ENCODE measurements at regions not wholly inside any gene's neighbourhood (a gene's known extent, or its start where the extent isn't known, plus 50 kb on each side); places are given as distances from the start of the nearest gene placed in this dataset.

GRCh38 chr13:93036380-93036779 lies 190.2 kb upstream of the GPC6 start:
- Histone ChIP-seq H3K4me1 (ENCODE audit: insufficient read depth, low read length) (no peaks in the 10 kb centered on the region), H3K36me3 (ENCODE audit: low read depth, low read length) (no peaks in the 10 kb centered on the region), H3K9me2 (replicated peaks; ENCODE audit: low read length) (no peaks in the 10 kb centered on the region), H3K27me3 (ENCODE audit: low read length) (no peaks in the 10 kb centered on the region), H2AFZ (ENCODE audit: low read length) (no peak overlapping the region), H3K79me2 (ENCODE audit: low read length) (no peaks in the 10 kb centered on the region), H4K20me1 (ENCODE audit: low read length) (no peaks in the 10 kb centered on the region), H3K9me3 (ENCODE audit: low read length) (no peaks in the 10 kb centered on the region), H3K4me2 (ENCODE audit: low read length) (no peak overlapping the region), H3F3A (ENCODE audit: low read length, unreplicated experiment) (no peaks in the 10 kb centered on the region), H3K4me3 (ENCODE audit: low read length) (no peak overlapping the region), H3K27ac (ENCODE audit: low read length) (no peak overlapping the region), H3K9ac (ENCODE audit: low read length) (no peak overlapping the region)
- CTCF ChIA-PET, result no interaction called here
- POLR2A ChIA-PET (ENCODE audit: unreplicated experiment), result no interaction called here
- ATAC-seq (no peak), DNase-seq (no peak)
- intact Hi-C loops (cut with micrococcal nuclease), result no loop called here
- TF ChIP-seq, protein P1, sequence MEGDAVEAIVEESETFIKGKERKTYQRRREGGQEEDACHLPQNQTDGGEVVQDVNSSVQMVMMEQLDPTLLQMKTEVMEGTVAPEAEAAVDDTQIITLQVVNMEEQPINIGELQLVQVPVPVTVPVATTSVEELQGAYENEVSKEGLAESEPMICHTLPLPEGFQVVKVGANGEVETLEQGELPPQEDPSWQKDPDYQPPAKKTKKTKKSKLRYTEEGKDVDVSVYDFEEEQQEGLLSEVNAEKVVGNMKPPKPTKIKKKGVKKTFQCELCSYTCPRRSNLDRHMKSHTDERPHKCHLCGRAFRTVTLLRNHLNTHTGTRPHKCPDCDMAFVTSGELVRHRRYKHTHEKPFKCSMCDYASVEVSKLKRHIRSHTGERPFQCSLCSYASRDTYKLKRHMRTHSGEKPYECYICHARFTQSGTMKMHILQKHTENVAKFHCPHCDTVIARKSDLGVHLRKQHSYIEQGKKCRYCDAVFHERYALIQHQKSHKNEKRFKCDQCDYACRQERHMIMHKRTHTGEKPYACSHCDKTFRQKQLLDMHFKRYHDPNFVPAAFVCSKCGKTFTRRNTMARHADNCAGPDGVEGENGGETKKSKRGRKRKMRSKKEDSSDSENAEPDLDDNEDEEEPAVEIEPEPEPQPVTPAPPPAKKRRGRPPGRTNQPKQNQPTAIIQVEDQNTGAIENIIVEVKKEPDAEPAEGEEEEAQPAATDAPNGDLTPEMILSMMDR (conservative IDR thresholded peaks at IDR 0.05; ENCODE audit: low read depth, low read length), result no peak
- no TSS peak for BruUV-seq (replicated peaks)

GRCh38 chr13:93037780-93038179 lies 188.8 kb upstream of the GPC6 start:
- no TSS peak for BruUV-seq (replicated peaks)
- TF ChIP-seq EZH2 (IDR thresholded peaks at IDR 0.05; ENCODE audit: low read length, unreplicated experiment) (no peak), EZH2phosphoT487 (IDR thresholded peaks at IDR 0.05; ENCODE audit: borderline replicate concordance, low read length) (no peak)
- TF ChIP-seq, protein P1 (conservative IDR thresholded peaks at IDR 0.05; ENCODE audit: low read depth, low read length), result no peak
- H3F3A ChIP-seq (ENCODE audit: low read length, unreplicated experiment), result no peaks in the 10 kb centered on the region
- no peaks in the 10 kb centered on the region for H3K9me2 ChIP-seq (replicated peaks; ENCODE audit: low read length)
- CTCF ChIA-PET, result no interaction called here
- no peak overlapping the region for H3K9ac ChIP-seq (ENCODE audit: low read length)
- no peaks in the 10 kb centered on the region for H4K20me1 ChIP-seq (ENCODE audit: low read length)
- ATAC-seq (no peak), DNase-seq (no peak)
- H3K9me3 ChIP-seq (ENCODE audit: low read length), result no peaks in the 10 kb centered on the region
- POLR2A ChIA-PET (ENCODE audit: unreplicated experiment), result no interaction called here
- H3K36me3 ChIP-seq (ENCODE audit: low read depth, low read length), result no peaks in the 10 kb centered on the region
- no peak overlapping the region for H3K4me2 ChIP-seq (ENCODE audit: low read length)
- intact Hi-C loops (cut with micrococcal nuclease), result no loop called here
- no peaks in the 10 kb centered on the region for H3K4me1 ChIP-seq (ENCODE audit: insufficient read depth, low read length)
- H3K27ac ChIP-seq (ENCODE audit: low read length), result no peak overlapping the region
- H3K4me3 ChIP-seq (ENCODE audit: low read length), result no peak overlapping the region
- H3K79me2 ChIP-seq (ENCODE audit: low read length), result no peaks in the 10 kb centered on the region
- H3K27me3 ChIP-seq (ENCODE audit: low read length), result no peaks in the 10 kb centered on the region
- no peak overlapping the region for H2AFZ ChIP-seq (ENCODE audit: low read length)

DNA sequence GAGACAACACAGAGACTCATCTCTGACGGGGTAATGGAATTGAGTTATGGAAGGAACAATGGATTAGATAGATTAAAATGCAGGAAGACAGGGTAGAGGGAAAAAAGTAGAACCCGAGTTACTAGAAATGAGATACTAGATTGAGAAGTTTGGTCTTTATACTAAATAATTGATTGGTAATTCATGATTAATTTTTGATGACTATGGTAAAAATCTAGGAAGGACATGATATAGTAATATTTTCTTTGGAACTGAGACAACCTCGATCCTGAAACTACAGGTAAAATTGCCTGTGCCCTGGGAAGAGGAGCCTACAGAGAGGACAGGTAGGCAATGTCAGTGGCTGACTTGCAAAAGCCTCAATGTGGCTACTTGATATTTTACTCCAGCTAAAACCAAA lies 188.4 kb upstream of the GPC6 start:
- Histone ChIP-seq H3K36me3 (ENCODE audit: low read depth, low read length) (no peaks in the 10 kb centered on the region), H3K9ac (ENCODE audit: low read length) (no peak overlapping the region), H3K27me3 (ENCODE audit: low read length) (no peaks in the 10 kb centered on the region), H3K4me1 (ENCODE audit: insufficient read depth, low read length) (no peaks in the 10 kb centered on the region), H3K27ac (ENCODE audit: low read length) (no peak overlapping the region), H3K4me3 (ENCODE audit: low read length) (no peak overlapping the region), H3K9me2 (replicated peaks; ENCODE audit: low read length) (no peaks in the 10 kb centered on the region), H3F3A (ENCODE audit: low read length, unreplicated experiment) (no peaks in the 10 kb centered on the region), H2AFZ (ENCODE audit: low read length) (no peak overlapping the region), H4K20me1 (ENCODE audit: low read length) (no peaks in the 10 kb centered on the region), H3K9me3 (ENCODE audit: low read length) (no peaks in the 10 kb centered on the region), H3K79me2 (ENCODE audit: low read length) (no peaks in the 10 kb centered on the region), H3K4me2 (ENCODE audit: low read length) (no peak overlapping the region)
- BruUV-seq (replicated peaks), result no TSS peak
- TF ChIP-seq, protein P1 (conservative IDR thresholded peaks at IDR 0.05; ENCODE audit: low read depth, low read length), result no peak
- TF ChIP-seq EZH2 (IDR thresholded peaks at IDR 0.05; ENCODE audit: low read length, unreplicated experiment), result no peak
- TF ChIP-seq EZH2phosphoT487 (IDR thresholded peaks at IDR 0.05; ENCODE audit: borderline replicate concordance, low read length), result no peak
- DNase-seq, result no peak
- no peak for ATAC-seq
- intact Hi-C loops (cut with micrococcal nuclease), result no loop called here
- ChIA-PET POLR2A (ENCODE audit: unreplicated experiment) (no interaction called here), CTCF (no interaction called here)

Measured in PC-3 (cell line).